Trophoblast cell (in vitro differentiated cells and primary cell): ENCODE measurements at regions not wholly inside any gene's neighbourhood (a gene's known extent, or its start where the extent isn't known, plus 50 kb on each side); places are given as distances from the start of the nearest gene placed in this dataset.

Experiments used
- DNase-seq, 2 donors: peaks; one replicate each; pipeline ENCODE4 v3.0.0-alpha.2; 2016
- H2AFZ ChIP-seq: 2 replicates; pipeline ENCODE4 v1.6.1; 2013; ENCODE audit warnings: low read length, moderate library complexity, mild to moderate bottlenecking; ENCODE audit not compliant: insufficient read depth, poor library complexity
- H2AK5ac ChIP-seq: 2 replicates; pipeline ENCODE4 v1.6.1; 2013; ENCODE audit warnings: mild to moderate bottlenecking, low read length
- H2BK120ac ChIP-seq: 2 replicates; pipeline ENCODE4 v1.6.1; 2013; ENCODE audit warnings: low read length, mild to moderate bottlenecking, moderate library complexity; ENCODE audit not compliant: insufficient read depth, poor library complexity
- H2BK12ac ChIP-seq: 2 replicates; pipeline ENCODE4 v1.6.1; 2013; ENCODE audit warnings: mild to moderate bottlenecking, low read length, moderate library complexity
- H2BK5ac ChIP-seq: 2 replicates; pipeline ENCODE4 v1.6.1; 2013; ENCODE audit warnings: low read length, low read depth, moderate library complexity, mild to moderate bottlenecking; ENCODE audit not compliant: poor library complexity
- H3K14ac ChIP-seq: 2 replicates; pipeline ENCODE4 v1.6.1; 2013; ENCODE audit warnings: mild to moderate bottlenecking, low read length
- H3K18ac ChIP-seq: 2 replicates; pipeline ENCODE4 v1.6.1; 2013; ENCODE audit warnings: mild to moderate bottlenecking, low read length
- H3K23ac ChIP-seq: 2 replicates; pipeline ENCODE4 v1.6.1; 2013; ENCODE audit warnings: low read length
- H3K27ac ChIP-seq: 2 replicates; pipeline ENCODE4 v1.5.1; 2013; ENCODE audit warnings: low read depth, mild to moderate bottlenecking, inconsistent platforms, low read length, moderate library complexity
- H3K27me3 ChIP-seq: 2 replicates; pipeline ENCODE4 v1.6.1; 2013; ENCODE audit warnings: inconsistent platforms, mild to moderate bottlenecking, low read length, moderate library complexity; ENCODE audit not compliant: insufficient read depth
- H3K36me3 ChIP-seq, 2 experiments: 1 replicate in 1 of 2; 2 replicates in 1 of 2; pipeline ENCODE4 v1.6.1; 2013; ENCODE audit warnings: low read length in 2 of 2, mild to moderate bottlenecking in 2 of 2, moderate library complexity in 1 of 2; ENCODE audit not compliant: insufficient read depth in 2 of 2, control insufficient read depth in 1 of 2
- H3K4ac ChIP-seq: 2 replicates; pipeline ENCODE4 v1.6.1; 2013; ENCODE audit warnings: low read depth, mild to moderate bottlenecking, low read length, moderate library complexity
- H3K4me1 ChIP-seq, 2 experiments: 1 replicate in 1 of 2; 2 replicates in 1 of 2; pipeline ENCODE4 v1.6.1; 2013; ENCODE audit warnings: low read length in 2 of 2, mild to moderate bottlenecking in 2 of 2, moderate library complexity in 1 of 2; ENCODE audit not compliant: insufficient read depth in 2 of 2, control insufficient read depth in 1 of 2
- H3K4me2 ChIP-seq: 2 replicates; pipeline ENCODE4 v1.6.1; 2013; ENCODE audit warnings: inconsistent platforms, mild to moderate bottlenecking, low read length, moderate library complexity
- H3K4me3 ChIP-seq: 2 replicates; pipeline ENCODE4 v1.5.1; 2013; ENCODE audit warnings: mild to moderate bottlenecking, low read depth, low read length, inconsistent platforms
- H3K79me1 ChIP-seq: one replicate; pipeline ENCODE4 v1.6.1; 2013; ENCODE audit warnings: low read length
- H3K79me2 ChIP-seq: 2 replicates; pipeline ENCODE4 v1.6.1; 2013; ENCODE audit warnings: low read length, mild to moderate bottlenecking; ENCODE audit not compliant: control insufficient read depth, insufficient read depth, poor library complexity
- H3K9ac ChIP-seq: 2 replicates; pipeline ENCODE4 v1.6.1; 2013; ENCODE audit warnings: mild to moderate bottlenecking, low read length
- H3K9me3 ChIP-seq: 2 replicates; pipeline ENCODE4 v1.6.1; 2013; ENCODE audit warnings: low read depth, mild to moderate bottlenecking, control low read depth, inconsistent platforms, low read length; ENCODE audit not compliant: insufficient read depth
- H4K12ac ChIP-seq: 2 replicates; pipeline ENCODE4 v1.6.1; 2013; ENCODE audit warnings: low read depth, mild to moderate bottlenecking, low read length, moderate library complexity
- H4K8ac ChIP-seq: 2 replicates; pipeline ENCODE4 v1.6.1; 2013; ENCODE audit warnings: low read depth, mild to moderate bottlenecking, low read length, moderate library complexity
- H4K91ac ChIP-seq: one replicate; pipeline ENCODE4 v1.6.1; 2013; ENCODE audit warnings: low read depth, mild to moderate bottlenecking, low read length, moderate library complexity
- WGBS: extraction: QIAGEN DNeasy Blood & Tissue Kit; methylation state at CpG from one replicate; pipeline ENCODE4 v1.1.7; 2013; ENCODE audit warnings: missing lambda C conversion rate; ENCODE audit not compliant: insufficient read length, insufficient coverage; ENCODE audit errors: extremely low coverage; 5-methylcytosine and 5-hydroxymethylcytosine counted together

DNA sequence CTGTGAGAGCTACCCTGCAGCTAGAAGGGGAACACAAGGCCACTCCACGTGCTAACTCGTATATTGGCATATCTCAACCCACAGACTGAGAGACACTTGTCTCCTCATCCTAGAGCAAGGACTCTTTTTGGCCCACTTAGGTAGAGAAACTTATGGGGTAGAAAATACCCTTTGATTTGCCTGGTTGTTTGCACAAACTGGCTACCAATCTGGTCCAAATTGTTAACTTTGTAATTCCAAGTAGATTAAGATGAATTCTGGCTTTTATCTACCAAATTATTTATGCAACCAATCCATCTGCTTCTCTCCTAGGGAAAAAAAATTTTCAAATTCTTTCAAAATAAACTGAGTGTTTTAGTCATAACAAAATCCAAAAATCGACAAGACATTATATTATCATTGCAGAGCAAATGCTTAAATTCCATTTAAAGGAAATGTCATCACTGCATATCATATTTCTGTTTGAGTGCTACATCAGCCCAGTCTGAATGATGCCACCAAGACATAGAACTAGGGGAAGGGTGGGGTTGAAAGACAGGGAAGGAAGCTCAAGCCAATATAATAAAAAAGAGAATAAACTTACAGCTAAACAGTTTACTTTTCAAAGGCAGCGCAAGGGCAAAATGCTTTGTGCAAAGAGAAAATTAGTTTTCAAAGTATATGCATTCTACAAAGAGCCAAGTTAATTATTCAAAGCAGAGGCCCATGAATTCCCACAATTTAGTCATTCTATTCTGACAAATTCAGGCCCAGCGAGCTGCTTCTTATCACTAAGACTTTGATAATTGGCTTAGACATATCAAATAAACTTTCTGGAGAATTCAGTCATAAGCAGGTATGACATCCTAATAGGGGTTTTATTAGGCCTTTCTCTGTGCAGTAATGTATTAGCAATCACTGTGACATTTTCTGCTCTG lies 198.0 kb downstream of the CAAP1 start:
- H3K27ac ChIP-seq, result no peak overlapping the region
- no peaks in the 10 kb centered on the region for H3K36me3 ChIP-seq
- no peak overlapping the region for H2BK5ac ChIP-seq
- H3K14ac ChIP-seq, result no peak overlapping the region
- no peak overlapping the region for H3K23ac ChIP-seq
- no peak overlapping the region for H4K12ac ChIP-seq
- no peak overlapping the region for H2AK5ac ChIP-seq
- no peaks in the 10 kb centered on the region for H3K9me3 ChIP-seq
- no peak overlapping the region for H2BK12ac ChIP-seq
- H3K9ac ChIP-seq, result no peak overlapping the region
- no CpG with 5 or more reads among the region's 5 CpGs for WGBS
- H3K4me2 ChIP-seq, result no peak overlapping the region
- H4K8ac ChIP-seq, result no peak overlapping the region
- no peak overlapping the region for H3K4ac ChIP-seq
- no peak overlapping the region for H4K91ac ChIP-seq
- H2BK120ac ChIP-seq, result no peak overlapping the region
- H3K79me1 ChIP-seq, result no peaks in the 10 kb centered on the region
- no peak overlapping the region for H3K4me3 ChIP-seq
- H3K18ac ChIP-seq, result no peak overlapping the region
- H3K27me3 ChIP-seq, result no peaks in the 10 kb centered on the region
- no peak for DNase-seq
- H3K79me2 ChIP-seq, result no peaks in the 10 kb centered on the region
- no peaks in the 10 kb centered on the region for H3K4me1 ChIP-seq
- H2AFZ ChIP-seq, result no peak overlapping the region

DNA sequence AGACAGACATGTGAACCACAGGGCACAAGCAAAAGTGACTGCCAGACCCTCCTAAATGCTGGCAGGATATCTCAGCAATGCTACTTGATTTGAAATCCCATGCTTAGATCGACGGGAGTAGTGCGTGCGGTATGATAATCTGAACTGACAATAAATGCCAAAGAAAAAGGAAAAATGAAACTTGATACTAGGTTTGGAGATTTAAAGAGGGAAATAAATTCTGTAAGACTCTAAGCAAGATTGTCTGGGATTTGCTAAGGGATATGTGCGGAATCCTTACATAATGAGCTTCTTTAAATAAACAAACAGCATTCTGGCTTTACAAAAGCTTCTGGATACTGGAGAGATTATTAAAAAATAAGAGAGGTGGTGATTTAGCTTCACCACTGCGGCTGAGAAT lies 203.6 kb downstream of the CAAP1 start:
- no peak overlapping the region for H2AK5ac ChIP-seq
- H2BK5ac ChIP-seq, result no peak overlapping the region
- H2AFZ ChIP-seq, result no peak overlapping the region
- WGBS, result no CpG with 5 or more reads among the region's 6 CpGs
- no peak overlapping the region for H4K8ac ChIP-seq
- H3K23ac ChIP-seq, result no peak overlapping the region
- no peak overlapping the region for H4K91ac ChIP-seq
- no peak overlapping the region for H2BK120ac ChIP-seq
- H2BK12ac ChIP-seq, result no peak overlapping the region
- H3K27ac ChIP-seq, result no peak overlapping the region
- H4K12ac ChIP-seq, result no peak overlapping the region
- no peaks in the 10 kb centered on the region for H3K79me2 ChIP-seq
- no peak overlapping the region for H3K18ac ChIP-seq
- H3K14ac ChIP-seq, result no peak overlapping the region
- no peak for DNase-seq
- H3K4me1 ChIP-seq, result no peaks in the 10 kb centered on the region
- H3K4me3 ChIP-seq, result no peak overlapping the region
- no peak overlapping the region for H3K4ac ChIP-seq
- no peak overlapping the region for H3K4me2 ChIP-seq
- H3K27me3 ChIP-seq, result no peaks in the 10 kb centered on the region
- H3K36me3 ChIP-seq, result no peaks in the 10 kb centered on the region
- H3K79me1 ChIP-seq, result no peaks in the 10 kb centered on the region
- H3K9ac ChIP-seq, result no peak overlapping the region
- no peaks in the 10 kb centered on the region for H3K9me3 ChIP-seq

DNA sequence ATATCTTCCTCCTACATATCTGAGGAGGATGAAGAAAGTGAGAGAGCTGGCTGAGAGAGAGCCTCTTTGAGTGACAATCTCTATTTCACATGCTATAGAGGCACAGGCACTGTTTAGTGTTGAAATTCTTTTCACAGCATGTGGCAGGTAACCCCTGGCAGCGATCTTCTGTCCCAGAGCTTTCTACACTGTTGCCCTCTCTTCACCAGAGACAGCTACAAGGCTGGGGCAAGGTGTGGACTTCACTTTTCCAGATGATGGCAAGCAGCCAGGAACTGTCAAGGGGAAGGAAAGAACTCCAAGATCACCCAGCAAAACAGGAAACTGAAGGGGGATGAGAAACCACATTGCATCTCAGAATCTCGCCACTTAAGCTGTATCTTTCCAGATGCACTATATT lies 205.2 kb downstream of the CAAP1 start:
- Histone ChIP-seq H2AFZ (no peak overlapping the region), H3K18ac (no peak overlapping the region), H3K4ac (no peak overlapping the region), H3K36me3 (no peaks in the 10 kb centered on the region), H4K8ac (no peak overlapping the region), H3K79me1 (no peaks in the 10 kb centered on the region), H3K27ac (no peak overlapping the region), H4K12ac (no peak overlapping the region), H3K4me3 (no peak overlapping the region), H3K9me3 (no peaks in the 10 kb centered on the region), H3K4me2 (no peak overlapping the region), H3K14ac (no peak overlapping the region), H2BK12ac (no peak overlapping the region), H3K79me2 (no peaks in the 10 kb centered on the region), H2AK5ac (no peak overlapping the region), H2BK120ac (no peak overlapping the region), H3K9ac (no peak overlapping the region), H2BK5ac (no peak overlapping the region), H3K23ac (no peak overlapping the region), H3K4me1 (no peaks in the 10 kb centered on the region), H3K27me3 (no peaks in the 10 kb centered on the region), H4K91ac (no peak overlapping the region)
- WGBS, result no CpG with 5 or more reads among the region's 2 CpGs
- DNase-seq, result no peak

DNA sequence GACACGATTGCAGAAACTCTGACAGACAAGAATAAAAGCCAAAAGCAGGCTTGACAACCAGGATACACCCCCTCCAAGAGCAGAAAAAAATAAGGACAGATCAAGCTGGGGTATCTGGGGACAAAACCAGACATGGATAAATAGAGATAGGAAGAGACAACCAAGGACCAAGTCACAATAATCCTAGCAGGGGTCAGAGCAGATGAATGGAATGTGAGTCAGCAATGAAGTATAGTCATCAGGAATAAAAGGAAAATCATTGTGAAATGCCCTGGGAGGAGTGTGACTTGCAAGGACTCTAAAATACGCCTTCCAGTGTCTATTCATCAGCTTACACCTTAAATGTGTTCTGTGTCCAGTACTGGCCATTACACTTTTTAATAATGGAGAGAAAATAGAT lies 206.8 kb downstream of the CAAP1 start:
- Histone ChIP-seq H4K12ac (no peak overlapping the region), H4K91ac (no peak overlapping the region), H3K79me1 (no peaks in the 10 kb centered on the region), H4K8ac (no peak overlapping the region), H3K14ac (no peak overlapping the region), H3K9ac (no peak overlapping the region), H3K9me3 (no peaks in the 10 kb centered on the region), H3K4me3 (no peak overlapping the region), H2BK12ac (no peak overlapping the region), H3K4ac (no peak overlapping the region), H2BK120ac (no peak overlapping the region), H2AK5ac (no peak overlapping the region), H3K23ac (no peak overlapping the region), H3K27me3 (no peaks in the 10 kb centered on the region), H3K4me1 (no peaks in the 10 kb centered on the region), H2AFZ (no peak overlapping the region), H3K18ac (no peak overlapping the region), H3K36me3 (no peaks in the 10 kb centered on the region), H3K4me2 (no peak overlapping the region), H3K27ac (no peak overlapping the region), H2BK5ac (no peak overlapping the region), H3K79me2 (no peaks in the 10 kb centered on the region)
- DNase-seq, result no peak
- no CpG with 5 or more reads among the region's 2 CpGs for WGBS
